Retinal pigment epithelial cell (primary cell): ENCODE measurements at regions not wholly inside any gene's neighbourhood (a gene's known extent, or its start where the extent isn't known, plus 50 kb on each side); places are given as distances from the start of the nearest gene placed in this dataset.
A peak's percentile ranks its signal among the peaks of the same experiment; 100 is the strongest.

Source experiments
- DNase-seq: peaks from one replicate; pipeline ENCODE4 v3.0.0-alpha.2; 2010; ENCODE audit warnings: low read depth
- H3K4me3 ChIP-seq: 2 replicates; pipeline ENCODE4 v1.5.1; 2011; ENCODE audit warnings: mild to moderate bottlenecking, low read length, control low read depth, moderate library complexity
- CTCF ChIP-seq: conservative IDR thresholded peaks from 2 replicates; pipeline ENCODE4 v1.5.1; 2011; ENCODE audit warnings: low read depth, low read length, control low read depth, inconsistent platforms

DNA sequence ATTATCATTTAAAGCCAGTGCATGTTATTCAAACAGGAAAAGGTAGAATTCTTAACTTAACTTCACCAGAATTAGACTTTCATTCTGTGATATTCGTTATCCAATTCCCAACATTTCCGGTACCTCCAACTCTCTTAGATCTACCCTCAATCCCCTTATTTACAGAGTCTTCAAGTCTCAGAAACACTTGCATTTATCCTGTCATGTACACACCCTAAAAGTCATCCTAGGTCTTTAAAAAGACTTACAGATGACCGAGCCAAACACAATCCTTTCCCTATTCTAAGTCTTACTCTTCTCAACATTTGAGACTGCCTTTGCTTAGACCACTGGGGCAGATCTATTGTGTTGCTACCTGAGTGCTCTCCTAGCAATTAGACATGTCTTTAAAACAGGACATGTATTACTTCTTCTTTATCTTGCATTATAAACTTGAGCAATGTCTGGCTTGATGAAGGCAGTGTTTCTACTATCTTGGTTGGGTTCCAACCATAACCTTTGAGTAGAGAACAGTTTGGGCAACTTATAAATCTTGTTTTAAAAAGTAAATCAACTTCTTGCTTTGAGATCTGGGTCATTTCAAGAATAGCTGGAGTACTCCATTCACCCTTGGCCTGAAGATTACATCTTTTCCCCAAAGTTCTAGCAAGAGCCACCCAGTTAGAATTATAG, 140.6 kb upstream of the PLEKHG7 start:
- no peak overlapping the region for H3K4me3 ChIP-seq
- TF ChIP-seq CTCF: no peak
- no peak for DNase-seq

GRCh38 chr12:92561543-92561899, 141.3 kb upstream of the PLEKHG7 start:
- TF ChIP-seq CTCF: no peak
- peak; percentile 81 for DNase-seq
- no peak overlapping the region for H3K4me3 ChIP-seq

GRCh38 chr12:92560713-92561542, 141.9 kb upstream of the PLEKHG7 start:
- no peak for DNase-seq
- no peak overlapping the region for H3K4me3 ChIP-seq
- no peak for TF ChIP-seq CTCF

GRCh38 chr12:92558806-92559205, 144.0 kb upstream of the PLEKHG7 start:
- no peak overlapping the region for H3K4me3 ChIP-seq
- TF ChIP-seq CTCF: no peak

GRCh38 chr12:92558215-92558773, 144.5 kb upstream of the PLEKHG7 start:
- no peak overlapping the region for H3K4me3 ChIP-seq
- no peak for TF ChIP-seq CTCF

More at GRCh38 chr12:92558806-92559205, 144.0 kb upstream of the PLEKHG7 start:
- DNase-seq: no peak

GRCh38 chr12:92557422-92557724, 145.4 kb upstream of the PLEKHG7 start:
- TF ChIP-seq CTCF: no peak
- no peak overlapping the region for H3K4me3 ChIP-seq
- no peak for DNase-seq

More at GRCh38 chr12:92558215-92558773, 144.5 kb upstream of the PLEKHG7 start:
- no peak for DNase-seq
